Adrenal gland (tissue), 5 donors: ENCODE measurements at regions not wholly inside any gene's neighbourhood (a gene's known extent, or its start where the extent isn't known, plus 50 kb on each side); places are given as distances from the start of the nearest gene placed in this dataset.

Source experiments
- CTCF ChIP-seq, 6 experiments: fragments of 450-650 bp in 4 of 6; fragments of 200-600 bp in 2 of 6; sonication (generic) in 1 of 6; IDR thresholded peaks; 1 replicate in 5 of 6; 2 replicates in 1 of 6; pipeline versions ENCODE4 v1.5.1 to v1.8.0; 2016 to 2021; ENCODE audit warnings: antibody characterized with exemption in 6 of 6, mild to moderate bottlenecking in 2 of 6, moderate library complexity in 1 of 6
- POLR2A ChIP-seq, 2 donors: fragments of 450-650 bp; IDR thresholded peaks; one replicate each; pipeline ENCODE4 v1.6.1; 2017; ENCODE audit warnings: antibody characterized with exemption in 2 of 2, mild to moderate bottlenecking in 2 of 2, moderate library complexity in 1 of 2
- donor health status: DM: no; HTN: no; CAD: no.

- no peak for TF ChIP-seq POLR2A (IDR thresholded peaks at IDR 0.05)
- no peak for TF ChIP-seq CTCF (IDR thresholded peaks at IDR 0.05)
These were observed 414.8 kb upstream of the MKI67 start for GRCh38 chr10:128540781-128541761.
